ELF-1 (cell line): ENCODE measurements at regions not wholly inside any gene's neighbourhood (a gene's known extent, or its start where the extent isn't known, plus 50 kb on each side); places are given as distances from the start of the nearest gene placed in this dataset.
A peak's percentile ranks its signal among the peaks of the same experiment; 100 is the strongest.

ENCODE experiments used
- DNase-seq: peaks from one replicate; pipeline ENCODE4 v3.0.0-alpha.2; 2016; ENCODE audit warnings: low read depth, low spot score

DNA sequence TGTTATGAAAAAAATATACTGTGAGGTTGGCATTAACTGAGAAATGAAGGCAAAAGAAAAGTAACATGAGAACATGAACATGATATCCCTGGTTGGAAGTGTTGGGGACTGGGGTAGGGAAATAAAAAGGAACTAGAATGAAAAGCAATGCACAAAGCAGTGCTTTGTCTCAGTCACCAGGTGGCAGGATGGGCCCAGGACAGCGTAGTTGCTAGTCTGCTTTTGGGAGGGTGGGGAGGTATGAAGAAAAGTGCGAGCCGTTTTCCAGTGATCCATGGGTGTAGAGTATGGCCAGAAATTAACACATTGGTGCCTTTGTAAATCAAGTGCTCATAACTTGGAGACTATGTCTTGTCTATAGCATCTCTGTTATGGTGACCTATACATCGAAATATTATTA lies 662.5 kb upstream of the SALL1 start:
- DNase-seq, result peak; percentile 23

DNA sequence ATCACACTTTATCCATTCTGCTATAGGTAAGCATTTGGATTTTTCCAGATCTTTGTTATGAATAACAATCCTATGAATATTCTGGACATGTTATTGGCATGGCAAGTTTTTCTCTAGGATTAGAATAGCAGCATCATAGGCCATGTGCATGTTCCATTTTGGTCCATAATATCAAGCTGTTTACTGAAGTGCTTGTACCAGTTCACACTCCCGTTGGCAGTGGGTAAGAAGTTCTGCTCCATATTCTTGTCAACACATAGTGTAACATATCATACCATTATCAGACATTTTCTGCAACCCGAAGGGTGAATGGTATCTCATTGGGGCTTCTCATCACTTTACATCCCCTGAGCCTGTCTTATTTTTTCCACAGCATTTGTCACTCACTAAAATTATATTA lies 661.9 kb upstream of the SALL1 start:
- DNase-seq, result no peak

DNA sequence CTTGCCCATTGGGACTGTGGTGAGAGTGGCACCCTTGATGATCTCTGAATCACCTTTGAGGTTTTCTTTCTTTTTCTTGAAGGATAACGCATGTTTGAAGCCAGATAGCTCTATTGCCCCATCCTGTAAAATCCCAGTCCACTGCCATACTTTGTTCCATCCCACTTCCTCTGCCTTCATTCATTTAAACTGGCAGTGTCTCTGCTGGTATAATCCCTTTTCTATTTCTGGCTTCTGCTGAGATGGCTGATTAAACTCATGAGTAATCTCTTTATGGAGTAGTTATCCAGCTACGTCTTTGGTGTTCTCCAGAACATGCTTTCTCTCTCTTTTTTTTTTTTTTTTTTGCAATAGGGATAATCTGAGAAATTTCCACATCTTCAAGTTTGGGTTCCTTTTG lies 656.5 kb upstream of the SALL1 start:
- no peak for DNase-seq

DNA sequence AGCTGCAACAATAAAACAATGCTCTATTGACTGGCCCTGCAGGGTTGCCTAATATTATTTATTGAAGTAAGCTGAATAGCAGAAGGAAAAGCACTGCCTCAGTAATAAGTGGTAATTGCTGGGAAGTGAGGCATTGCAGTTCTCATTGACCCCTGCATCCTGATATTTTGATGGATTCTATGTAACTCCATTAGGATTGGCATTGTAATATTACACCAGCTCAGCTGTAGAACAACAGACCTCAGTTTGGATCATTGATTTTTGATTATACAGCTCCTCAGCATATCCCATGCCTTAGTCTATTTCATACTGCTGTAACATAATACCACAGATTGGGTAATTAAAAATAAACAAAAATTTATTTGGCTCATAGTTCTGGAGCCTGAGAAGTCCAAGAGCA lies 650.6 kb upstream of the SALL1 start:
- no peak for DNase-seq

DNA sequence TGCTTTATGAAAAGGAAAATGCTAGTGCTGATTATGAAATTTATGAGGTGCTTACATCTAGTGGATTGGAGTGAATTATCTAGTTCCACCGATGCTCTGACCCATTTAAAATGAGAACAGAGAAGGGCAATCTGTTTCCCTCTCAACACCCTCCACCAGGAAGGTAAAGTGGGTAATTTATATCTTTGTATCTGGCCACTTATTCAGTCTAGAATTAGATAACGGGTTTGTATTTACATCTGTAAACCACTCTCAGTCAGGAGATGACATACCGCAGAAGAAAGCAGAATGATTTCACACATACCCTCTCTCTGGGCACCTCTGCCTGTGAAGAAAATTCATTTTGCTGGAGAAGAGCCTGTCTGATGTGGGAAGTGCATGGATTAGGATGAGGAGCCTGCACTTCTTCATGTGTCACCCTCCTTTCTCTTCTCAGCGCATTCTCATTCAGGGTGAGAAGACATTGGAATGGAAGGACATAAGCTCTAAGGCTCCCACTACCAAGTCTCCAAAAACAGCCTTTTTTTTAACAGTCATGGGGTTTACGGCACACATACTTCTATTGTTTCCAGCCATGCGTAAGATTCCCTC lies 646.7 kb upstream of the SALL1 start:
- DNase-seq, result peak; percentile 17

DNA sequence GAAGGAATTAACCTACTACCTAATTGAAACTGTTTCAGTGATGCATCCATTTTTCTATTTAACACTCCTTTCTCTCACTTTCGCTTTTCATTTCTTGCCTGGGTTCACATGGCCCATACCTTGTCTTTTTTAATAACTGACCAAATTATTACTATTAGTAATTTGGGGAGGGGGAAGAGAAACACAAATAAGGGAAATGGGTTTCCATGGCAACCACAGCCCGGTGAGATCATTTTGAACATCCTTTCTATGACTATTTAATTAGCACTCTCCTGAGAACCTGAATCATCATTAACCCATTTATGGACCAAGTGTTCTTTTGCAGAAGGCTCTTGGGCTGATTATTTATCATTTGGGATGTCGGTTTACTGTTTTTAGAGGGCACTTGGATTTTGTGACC lies 628.2 kb upstream of the SALL1 start:
- no peak for DNase-seq

DNA sequence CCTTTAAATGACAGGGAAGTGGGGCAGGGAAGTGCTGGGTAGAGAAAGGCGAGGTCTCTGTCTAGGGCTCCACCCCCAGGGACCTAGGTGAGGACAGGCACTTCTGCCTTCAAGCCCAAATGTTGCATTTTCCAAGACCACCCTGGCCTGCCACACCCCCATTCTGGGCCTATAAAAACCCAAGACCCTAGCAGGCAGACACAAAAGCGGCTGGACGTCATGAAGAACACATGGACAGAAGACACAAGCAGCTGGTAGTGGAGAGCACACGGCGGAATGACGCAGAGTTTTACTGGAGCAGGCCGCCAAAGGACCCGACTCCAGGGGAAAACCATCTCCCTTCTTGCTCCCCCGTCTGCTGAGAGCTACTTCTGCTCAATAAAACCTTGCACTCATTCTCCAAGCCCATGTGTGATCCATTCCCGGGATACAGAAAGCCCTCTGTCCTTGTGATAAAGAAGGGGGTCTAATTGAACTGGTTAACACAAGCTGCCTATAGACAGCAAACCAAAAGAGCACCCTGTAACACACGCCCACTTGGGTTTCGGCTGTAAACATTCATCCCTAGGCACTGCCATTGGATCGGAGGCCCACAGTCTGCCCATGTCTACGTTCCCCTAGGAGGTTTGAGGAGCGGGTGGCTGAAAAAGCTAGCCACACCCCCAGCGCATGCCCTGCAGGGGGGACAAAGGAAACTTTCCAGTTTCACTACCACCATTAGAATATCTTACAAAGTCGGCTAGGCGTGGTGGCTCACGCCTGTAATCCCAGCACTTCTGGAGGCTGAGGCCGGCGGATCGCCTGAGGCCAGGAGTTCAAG lies 622.2 kb upstream of the SALL1 start:
- DNase-seq, result peak; percentile 83

DNA sequence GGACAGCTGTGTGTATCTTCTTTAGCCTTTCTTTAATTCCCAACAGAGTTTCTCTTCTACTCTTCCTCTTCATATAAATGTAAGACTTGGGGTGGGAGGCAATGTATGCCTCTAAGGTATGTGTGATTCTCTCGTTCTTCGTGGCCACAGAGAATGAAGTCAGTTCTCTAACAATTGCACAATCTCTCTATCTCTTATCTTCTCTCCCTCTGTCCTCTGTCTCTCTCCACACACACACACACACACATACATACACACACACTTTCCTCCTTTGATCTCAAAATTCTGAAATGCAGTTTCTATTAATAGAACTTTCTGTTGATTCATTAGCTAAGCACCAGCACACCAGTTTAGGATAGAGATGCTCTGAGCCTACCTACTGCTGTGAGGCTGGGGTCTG lies 615.7 kb upstream of the SALL1 start:
- no peak for DNase-seq

DNA sequence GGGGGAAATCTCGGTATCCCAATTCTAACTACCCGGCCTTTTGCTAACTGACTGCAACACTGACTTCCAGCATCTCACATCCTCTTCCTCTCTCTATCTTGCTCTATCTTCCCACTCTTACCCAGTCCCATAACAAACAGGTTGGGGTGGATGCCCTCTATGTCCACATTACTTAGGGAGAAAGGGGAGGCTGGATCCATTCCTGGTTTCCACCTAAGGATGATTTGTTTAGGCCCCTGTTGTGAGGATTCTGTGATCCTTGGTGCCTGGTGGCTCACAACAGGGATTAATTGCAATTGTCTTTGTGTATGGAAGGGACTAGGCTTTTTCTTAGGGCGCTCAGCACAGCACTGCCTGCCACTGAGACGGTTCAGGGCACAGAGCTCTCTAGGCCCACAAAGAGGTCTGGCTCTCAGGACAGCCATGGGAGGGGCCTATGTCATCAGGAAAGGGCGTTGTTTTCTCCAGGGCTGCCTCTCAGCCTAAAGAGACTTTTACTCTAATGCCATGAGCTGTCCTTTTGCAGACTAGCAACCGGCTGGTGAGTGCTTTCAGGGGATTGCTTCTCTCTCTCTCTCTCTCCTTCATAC lies 612.1 kb upstream of the SALL1 start:
- DNase-seq, result peak; percentile 69

DNA sequence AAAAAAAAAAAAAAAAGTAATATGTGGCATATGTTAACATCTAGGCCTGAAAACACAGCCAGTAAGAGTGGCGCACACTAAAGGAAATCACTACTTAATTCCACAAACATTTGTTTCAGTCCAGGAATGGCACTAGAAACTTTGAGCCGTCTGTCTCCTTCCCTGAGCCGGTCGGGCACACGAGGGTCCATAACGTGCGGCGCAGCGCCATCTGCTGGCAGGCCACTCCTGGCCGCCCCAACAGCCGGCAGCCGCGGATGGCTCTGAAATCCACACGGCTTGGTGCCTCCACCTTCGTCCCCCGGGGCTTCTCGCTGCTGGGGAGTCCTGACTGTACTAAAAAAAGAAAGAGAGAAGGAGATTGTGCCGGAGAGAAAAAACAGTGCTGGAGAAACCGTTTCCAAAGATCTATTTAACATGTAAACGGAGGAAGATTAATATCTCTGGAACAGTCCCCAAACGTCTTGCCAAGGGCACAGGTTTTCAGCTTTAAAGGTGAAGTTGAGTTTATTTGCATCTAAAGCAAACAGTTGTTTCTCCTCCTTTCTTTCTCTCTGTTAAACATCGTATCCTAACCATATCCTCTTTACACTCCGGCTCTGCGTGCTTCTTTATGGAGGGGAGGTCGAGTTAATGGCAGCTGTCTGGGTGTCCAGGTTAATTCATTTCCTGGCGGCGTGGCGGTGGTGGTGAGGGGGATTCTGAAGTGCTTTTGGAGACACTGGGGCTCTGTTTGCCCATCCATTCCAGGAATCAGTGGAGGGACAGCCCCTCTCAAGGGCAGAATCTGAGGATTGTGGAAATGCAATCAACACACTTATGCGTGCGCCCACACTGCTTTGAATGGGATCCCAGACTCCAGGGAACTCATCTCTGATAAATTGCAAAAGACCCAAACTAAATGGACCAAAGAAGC lies 611.3 kb upstream of the SALL1 start:
- peak; percentile 85 for DNase-seq

DNA sequence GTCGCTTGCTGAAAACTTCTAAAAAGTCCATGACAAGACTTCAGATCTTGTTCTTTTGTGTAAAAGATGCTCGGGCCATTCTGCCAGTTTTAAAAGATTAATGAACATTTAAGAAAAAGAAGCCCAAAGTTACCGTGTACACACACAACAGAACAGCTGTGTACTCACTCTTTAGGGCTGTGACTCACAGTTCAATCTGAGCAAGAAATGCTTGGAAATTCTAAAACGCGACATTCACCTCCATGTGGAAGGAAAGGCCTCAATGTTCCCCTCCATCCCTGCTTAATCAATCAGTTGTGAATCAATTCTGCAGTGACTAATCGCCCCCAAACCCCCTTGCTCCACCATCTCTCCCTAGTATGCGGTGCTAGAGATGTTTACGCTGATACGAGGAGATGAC lies 609.9 kb upstream of the SALL1 start:
- DNase-seq, result no peak

DNA sequence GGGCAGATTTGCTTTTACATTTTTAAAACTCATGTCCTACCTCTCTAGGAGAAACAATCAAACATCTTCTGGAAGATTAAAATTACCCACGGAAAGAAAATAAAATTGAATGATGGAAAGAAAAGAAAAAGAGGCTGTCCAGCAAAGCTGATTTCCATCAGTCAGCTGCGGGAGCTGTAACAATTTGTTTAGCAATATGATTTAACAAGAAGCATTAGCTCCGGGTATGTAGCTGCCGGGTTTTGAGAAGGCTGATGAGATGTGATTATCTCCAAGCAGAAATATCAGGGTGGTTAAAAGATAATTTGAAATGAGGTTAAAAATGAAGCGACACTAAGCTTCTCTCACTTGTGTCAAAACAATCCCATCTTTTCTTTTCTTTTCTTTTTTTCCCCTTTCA lies 608.9 kb upstream of the SALL1 start:
- no peak for DNase-seq

DNA sequence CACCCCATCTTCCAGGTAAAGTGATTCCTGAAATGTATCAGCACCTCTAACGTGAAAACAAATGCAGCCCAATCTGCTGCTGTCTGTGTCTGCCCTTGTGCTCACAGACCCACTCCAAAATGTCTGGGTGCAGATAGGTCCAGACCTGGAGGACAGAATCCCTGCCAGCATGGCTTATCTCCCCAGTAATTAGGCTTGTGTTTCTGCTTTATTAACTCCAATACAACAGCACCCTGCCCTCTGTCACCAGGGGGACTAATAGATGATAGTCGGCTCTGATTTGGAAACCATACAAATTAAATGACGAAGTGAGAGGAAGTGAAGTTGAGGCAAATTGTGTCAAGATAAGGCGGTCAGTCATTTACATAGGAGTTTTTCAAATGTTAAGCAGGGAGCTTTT lies 608.3 kb upstream of the SALL1 start:
- DNase-seq, result no peak

DNA sequence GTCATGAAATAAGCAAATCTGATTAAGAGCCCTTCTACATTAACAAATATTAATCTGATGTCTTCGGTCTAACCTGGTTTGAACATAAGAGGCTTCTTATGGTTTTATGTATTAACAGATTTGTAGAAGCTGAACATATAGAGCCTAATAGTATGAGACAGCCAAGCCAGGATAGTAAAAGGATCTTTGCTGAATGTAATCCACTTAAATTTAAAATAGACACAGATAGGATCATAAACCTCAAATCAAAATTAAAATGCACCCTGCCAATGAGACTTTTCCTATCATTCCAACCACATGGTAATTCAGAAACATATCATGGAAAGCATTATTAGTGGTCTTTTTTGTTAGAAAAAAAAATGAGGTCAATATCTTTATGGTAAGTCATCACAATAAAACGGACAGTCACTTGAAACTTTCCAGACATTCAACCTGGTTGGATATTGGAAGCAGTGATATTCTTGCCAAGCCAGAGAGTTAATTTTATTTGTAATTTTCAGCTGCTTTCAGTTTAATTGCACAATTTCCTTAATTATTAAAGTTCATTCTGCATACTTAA lies 606.9 kb upstream of the SALL1 start:
- DNase-seq, result no peak

DNA sequence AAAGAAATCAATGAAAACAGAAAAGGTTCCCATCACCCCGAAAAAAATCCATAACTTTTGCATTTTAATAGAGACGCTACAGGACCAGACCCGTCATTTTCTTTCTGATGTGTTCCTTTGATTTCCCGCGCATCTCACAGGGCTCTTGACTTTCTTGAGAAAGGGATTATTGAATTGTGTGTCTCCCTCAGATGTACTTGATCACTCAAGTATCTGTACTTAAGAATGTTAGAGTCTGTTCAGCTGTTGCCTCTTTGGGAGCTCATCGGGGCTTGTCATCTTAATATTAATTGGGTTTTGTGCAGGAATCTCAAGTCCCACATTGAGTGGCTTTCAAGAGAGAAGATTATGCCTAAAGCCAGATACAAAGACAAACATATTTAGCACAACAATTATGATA lies 606.4 kb upstream of the SALL1 start:
- DNase-seq, result no peak

DNA sequence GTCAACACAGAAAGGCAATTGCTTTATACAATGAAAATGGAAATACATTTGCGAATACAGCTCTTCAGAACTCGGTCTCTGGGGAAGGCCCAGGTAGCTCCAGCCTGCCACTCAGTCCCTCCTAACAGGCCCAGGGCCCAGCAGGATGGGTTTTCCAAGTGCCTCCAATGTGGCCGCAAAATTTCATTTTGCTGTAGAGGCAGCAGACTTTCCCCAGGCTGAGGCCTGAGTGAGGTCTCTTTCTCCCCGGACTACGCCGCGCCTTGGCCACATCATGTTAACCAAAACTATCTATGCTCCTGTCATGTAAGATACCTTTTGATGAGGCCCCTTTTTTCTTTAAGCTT lies 606.0 kb upstream of the SALL1 start:
- no peak for DNase-seq

DNA sequence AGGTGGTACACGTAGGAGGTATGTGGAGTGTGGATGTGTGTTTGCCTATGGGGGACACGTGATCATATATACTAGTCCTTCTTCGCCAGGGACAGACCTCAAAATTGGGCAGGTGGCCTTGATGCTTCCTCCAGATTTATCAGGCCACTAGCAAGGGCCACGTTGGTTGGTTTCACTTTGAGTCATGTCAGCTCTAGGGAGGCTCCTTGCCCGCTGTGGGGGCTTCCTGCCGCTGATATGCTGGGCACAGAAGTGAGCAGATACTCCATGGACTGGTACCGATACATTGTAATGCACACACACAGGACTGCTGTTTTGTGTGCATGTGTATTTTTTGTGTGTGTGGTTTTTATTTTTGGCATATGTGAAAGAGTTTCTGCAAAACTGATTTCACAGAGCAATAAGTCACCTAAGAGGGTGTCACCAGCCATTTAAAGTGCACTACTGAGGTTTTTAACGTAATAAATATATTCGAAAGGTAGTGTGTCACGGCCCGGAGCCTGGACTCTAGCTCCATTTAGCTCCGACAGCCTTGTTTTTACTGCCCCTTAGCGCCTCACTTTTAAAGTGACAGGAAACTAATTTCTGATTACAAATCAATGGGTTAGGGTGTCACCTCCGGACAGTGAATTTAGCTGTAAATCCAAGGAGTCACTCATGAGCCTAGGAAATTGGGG lies 605.5 kb upstream of the SALL1 start:
- no peak for DNase-seq

DNA sequence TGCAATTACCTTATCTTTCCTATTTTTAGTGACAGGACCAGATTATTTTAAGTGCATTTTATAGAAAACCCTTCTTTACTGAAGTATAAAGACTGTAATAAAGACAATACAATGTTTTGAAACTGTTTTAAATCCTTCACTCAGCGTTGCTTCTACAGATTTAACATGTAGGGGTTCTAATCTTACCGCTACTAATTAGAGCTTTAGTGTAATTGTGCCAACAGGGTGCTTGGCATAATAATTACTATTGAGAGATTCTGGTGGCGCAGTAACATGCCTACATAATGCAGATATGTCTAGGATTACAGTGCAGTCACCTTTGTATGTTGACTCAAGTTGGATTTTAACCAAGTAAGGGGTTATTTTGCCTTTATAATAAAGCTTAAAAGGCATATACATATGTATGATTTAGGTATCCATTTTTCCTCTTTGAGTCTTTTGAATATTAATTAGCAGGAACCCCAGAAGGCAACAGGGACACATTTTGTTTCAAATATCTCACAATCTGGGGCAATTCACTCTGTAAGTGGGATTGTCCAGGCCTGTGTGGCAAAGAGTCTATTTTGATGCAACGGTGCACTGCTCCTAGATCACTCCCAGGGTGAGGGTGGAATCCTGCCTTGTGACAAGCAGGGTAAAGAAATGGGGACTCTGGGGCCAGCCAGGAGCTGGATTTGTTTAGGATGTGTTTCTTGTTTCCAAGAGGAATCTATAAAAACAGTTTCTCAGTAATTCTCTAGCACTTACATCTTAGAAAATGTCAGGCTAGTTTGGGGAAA lies 604.7 kb upstream of the SALL1 start:
- no peak for DNase-seq

DNA sequence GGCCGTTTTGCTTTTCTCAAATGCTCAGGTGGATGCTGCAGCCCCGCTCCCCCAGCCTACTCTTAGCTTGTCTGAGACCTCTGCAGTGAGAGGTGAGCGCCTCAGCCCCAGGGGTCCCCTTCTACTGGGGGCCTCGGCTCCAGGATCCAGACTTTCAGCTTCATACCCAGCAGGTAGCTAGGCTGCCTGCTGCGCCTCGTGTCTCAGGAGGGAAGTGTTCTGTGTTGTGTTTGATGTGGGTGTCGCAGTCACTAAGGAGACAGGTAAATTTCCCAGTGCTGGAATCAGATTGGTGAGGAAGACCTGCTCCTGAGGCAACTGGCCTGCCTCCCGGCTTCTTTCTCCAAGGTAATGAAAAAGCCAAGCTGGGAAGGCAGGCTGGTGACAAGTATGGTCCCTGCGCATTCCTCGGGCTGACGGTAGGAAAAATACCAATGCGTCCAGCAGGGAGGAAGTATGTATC lies 604.0 kb upstream of the SALL1 start:
- peak; percentile 68 for DNase-seq

DNA sequence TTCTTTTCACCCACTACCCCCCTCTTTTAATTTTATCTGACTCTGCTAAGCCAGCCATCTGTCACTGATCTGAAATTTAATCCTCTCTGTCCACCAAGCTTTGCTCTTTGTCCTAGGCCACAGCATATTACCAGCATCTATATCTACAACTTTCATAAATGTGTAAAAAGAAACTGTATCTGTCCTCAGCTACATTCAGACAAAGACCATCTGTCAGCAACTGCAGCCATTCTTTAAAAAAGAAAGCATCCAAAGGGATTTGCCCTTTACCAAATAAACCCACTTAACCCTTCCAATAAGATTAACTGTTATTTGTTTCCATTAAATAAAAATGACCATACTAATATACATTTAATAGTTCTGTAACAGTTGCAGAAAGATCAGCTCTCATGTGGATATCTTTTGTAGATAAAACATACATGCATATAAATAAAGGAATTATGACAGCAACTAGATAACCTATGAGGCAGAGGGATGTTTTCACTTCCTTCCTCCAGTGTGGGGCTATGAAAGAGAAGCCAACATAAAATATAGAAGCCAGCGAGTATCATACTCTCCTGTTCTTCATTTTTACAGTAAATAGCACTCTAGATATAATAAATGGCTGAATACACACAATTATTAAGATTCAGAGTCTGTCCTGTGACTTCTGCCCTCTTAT lies 602.5 kb upstream of the SALL1 start:
- no peak for DNase-seq
